C1 segment of cervical spinal cord (tissue), 14 donors: ENCODE measurements at regions not wholly inside any gene's neighbourhood (a gene's known extent, or its start where the extent isn't known, plus 50 kb on each side); places are given as distances from the start of the nearest gene placed in this dataset.
"Not testable (repeated sequence)": the region's sequence is repeated elsewhere in the genome, so short reads cannot be mapped to it uniquely, and the experiment has no call there.

Source experiments
- DNase-seq, 14 donors: peaks; one replicate each; lab custom pipeline; 2025; lab: John Stamatoyannopoulos, UW

GRCh38 chr3:154678041-154678654, 248.2 kb upstream of the GPR149 start:
- no peak for DNase-seq

- no peak for DNase-seq
These were observed 238.8 kb upstream of the GPR149 start for GRCh38 chr3:154668835-154669234.

- DNase-seq = no peak
These were observed 238.2 kb upstream of the GPR149 start for GRCh38 chr3:154668187-154668586.

- DNase-seq = no peak
These were observed 236.6 kb upstream of the GPR149 start for GRCh38 chr3:154666542-154666941.

- DNase-seq = no peak
These were observed 234.7 kb upstream of the GPR149 start for GRCh38 chr3:154664714-154665113.

- DNase-seq = no peak
These were observed 232.9 kb upstream of the GPR149 start for GRCh38 chr3:154662851-154663250.

GRCh38 chr3:154660811-154661210, 230.8 kb upstream of the GPR149 start:
- no peak for DNase-seq

GRCh38 chr3:154658000-154658399, 228.0 kb upstream of the GPR149 start:
- no peak for DNase-seq

GRCh38 chr3:154657218-154657617, 227.2 kb upstream of the GPR149 start:
- no peak for DNase-seq

- no peak for DNase-seq
These were observed 226.5 kb upstream of the GPR149 start for GRCh38 chr3:154656486-154656885.

- DNase-seq = no peak
These were observed 212.2 kb upstream of the GPR149 start for GRCh38 chr3:154642145-154642544.

GRCh38 chr3:154625756-154626155, 195.8 kb upstream of the GPR149 start:
- no peak for DNase-seq

GRCh38 chr3:154619621-154620020, 189.6 kb upstream of the GPR149 start:
- not testable (repeated sequence) for DNase-seq

- no peak for DNase-seq
These were observed 186.3 kb upstream of the GPR149 start for GRCh38 chr3:154616298-154616697.

- DNase-seq = no peak
These were observed 185.5 kb upstream of the GPR149 start for GRCh38 chr3:154615471-154615870.

- DNase-seq = no peak
These were observed 184.6 kb upstream of the GPR149 start for GRCh38 chr3:154614601-154615000.

- DNase-seq = no peak
These were observed 184.1 kb upstream of the GPR149 start for GRCh38 chr3:154614078-154614477.

GRCh38 chr3:154602241-154602640, 172.3 kb upstream of the GPR149 start:
- no peak for DNase-seq

GRCh38 chr3:154598166-154598565, 168.2 kb upstream of the GPR149 start:
- no peak for DNase-seq

- DNase-seq = no peak
These were observed 160.8 kb upstream of the GPR149 start for GRCh38 chr3:154590675-154591384.

- DNase-seq = no peak
These were observed 158.8 kb upstream of the GPR149 start for GRCh38 chr3:154588831-154589230.

GRCh38 chr3:154584974-154585373, 155.0 kb upstream of the GPR149 start:
- DNase-seq = no peak

GRCh38 chr3:154584041-154584440, 154.1 kb upstream of the GPR149 start:
- DNase-seq = no peak
